AML-193 (cell line): ENCODE measurements at regions not wholly inside any gene's neighbourhood (a gene's known extent, or its start where the extent isn't known, plus 50 kb on each side); places are given as distances from the start of the nearest gene placed in this dataset.

Experiments used
- DNase-seq, 2 experiments: peaks; one replicate each; lab custom pipeline; 2025; lab: John Stamatoyannopoulos, UW

DNA sequence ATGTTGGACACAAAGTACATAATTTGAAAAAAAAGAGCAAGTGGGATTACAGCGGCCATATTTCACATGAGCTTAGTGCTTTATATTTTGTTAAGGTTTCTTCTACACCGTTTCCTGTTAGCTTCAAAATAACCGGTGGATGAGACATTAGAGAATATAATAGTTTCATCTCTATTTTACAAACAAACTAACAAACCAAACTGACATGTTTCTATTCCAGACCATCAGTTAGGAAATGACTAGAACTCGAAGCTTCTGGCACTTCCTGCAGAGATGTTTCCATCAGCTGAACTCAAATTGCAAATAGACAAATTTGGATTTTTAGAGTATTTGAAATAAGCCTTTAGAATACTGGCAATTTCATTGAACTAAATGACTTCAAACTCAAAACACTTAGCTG, 86.5 kb downstream of the MTRR start:
- DNase-seq: no peak

- no peak for DNase-seq
Measured at GRCh38 chr5:7957329-7957728, 88.4 kb downstream of the MTRR start.

DNA sequence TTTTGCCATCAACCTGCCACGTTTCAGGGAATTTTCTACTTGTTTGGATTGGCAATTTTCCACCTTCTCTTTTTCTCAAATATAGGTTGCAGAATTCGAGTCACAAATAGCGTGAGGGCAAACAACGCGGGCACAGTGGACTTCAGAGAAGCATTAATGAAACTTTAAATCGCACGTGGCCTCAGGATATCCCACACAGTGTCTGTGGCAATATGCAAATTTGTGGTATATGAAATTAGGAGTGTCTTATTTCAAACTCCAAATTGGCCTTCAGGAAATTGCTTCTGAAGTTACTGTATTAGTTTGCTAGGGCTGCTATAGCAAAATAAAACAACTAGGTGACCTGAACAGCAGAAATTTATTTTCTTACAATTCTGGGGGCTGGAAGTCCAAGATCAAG, 91.2 kb downstream of the MTRR start:
- DNase-seq: no peak

GRCh38 chr5:7961540-7961939, 92.6 kb downstream of the MTRR start:
- no peak for DNase-seq

DNA sequence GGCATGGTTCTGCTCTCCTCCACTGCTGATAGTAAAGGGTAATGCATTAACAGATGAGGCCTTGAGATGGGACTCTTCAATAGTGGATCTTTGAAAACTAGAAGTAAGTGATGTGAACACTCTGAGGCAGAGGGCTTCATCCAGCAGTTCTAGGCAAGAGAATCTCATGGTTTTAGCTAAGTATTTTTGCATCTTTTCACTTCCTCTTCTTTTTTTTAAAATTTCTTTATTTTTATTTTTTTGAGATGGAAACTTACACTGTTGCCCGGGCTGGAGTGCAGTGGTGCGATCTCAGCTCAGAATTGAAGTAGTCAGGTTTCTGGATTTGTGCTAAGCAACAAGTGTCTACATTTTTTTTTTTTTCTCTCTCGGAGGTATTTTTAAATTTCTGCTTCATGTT, 101.9 kb downstream of the MTRR start:
- DNase-seq: no peak

DNA sequence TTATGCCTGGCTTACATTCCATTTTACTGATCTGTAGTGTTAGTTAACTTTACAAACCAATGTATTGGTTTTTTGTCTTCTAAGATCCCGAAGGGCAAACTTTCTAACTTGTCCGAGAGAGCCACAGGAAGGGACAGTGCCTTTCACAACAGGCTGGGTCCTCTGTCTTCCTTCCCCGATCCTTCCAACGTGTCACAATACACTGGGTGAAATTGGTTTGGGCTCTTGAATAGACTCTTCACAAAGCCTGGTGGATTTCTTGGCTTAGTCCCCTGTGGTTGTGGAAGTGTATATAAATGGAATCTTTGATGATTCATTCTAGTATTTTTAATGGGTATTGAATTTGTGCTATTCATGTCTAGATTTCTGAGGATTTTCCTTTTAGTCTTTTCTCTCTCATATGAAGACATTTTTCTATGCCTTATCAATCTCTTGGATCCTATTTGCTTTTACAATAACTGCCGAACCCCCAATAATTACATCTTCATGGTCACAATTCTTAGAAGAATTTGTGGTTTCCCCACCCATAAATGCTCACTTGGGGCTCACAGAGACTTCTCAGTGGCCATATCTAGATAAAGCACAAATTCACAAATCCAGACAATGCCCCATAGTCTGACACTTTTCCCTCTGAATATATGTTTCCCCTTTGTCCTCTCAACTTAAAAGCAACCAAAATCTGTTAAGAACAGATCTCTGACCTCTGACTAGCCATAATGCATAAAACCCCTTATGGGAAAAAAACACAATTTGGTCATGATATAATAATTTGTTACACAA, 107.7 kb downstream of the MTRR start:
- DNase-seq: no peak

GRCh38 chr5:7978114-7978513, 109.2 kb downstream of the MTRR start:
- no peak for DNase-seq

- no peak for DNase-seq
Measured at GRCh38 chr5:7978991-7979390, 110.0 kb downstream of the MTRR start.

DNA sequence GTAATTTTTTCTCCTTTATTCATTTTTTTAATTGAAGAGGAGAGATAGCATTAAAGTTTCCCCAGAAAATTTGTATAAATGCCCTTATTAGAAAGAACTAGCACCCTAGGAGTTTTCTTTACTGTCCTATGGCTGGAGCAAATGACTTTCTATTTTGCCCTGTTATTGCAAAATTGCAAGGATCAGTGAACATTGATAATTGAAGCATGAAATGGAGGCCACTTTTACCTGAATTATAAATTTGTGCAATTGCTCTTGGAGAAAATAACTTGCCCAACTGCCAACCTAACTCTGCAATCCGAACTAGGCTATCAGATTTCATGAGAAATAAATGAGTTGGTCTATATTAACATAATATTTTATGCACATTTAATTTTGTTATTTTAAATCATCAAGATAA, 111.9 kb downstream of the MTRR start:
- DNase-seq: no peak

GRCh38 chr5:7983433-7983832, 114.5 kb downstream of the MTRR start:
- DNase-seq: no peak

DNA sequence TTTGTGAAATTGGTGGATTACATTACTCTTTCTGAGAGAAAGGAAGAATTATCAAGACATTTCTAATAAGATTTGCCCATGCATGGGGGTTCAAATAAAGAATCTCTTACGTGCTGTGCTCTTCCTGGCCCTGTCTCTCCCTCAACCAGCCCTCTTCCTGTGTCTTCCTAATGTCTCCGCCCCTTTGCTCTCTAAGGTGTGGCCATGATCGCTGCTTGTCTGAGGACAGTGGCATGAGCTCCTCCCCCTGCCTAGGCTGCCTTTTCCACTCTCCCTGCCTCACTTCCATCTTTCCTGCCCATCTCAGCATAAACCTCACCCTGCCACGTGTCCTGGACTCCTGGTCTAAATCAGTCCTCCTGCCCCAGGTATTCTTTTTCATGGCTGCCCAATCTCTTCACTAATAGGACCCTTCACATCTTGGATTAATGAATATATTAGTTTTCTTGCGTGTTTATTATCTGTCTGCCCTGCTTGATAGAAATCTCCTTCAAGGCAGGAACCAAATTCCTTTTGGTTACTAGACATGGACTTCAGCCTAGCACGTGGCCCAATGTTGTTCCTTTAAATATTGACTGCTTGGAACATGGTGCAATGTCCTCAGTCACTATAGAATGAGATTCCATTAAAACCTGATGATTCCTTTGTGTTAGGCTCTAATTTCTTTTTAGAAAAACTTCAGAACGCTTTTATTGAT, 122.3 kb downstream of the MTRR start:
- DNase-seq: no peak

- no peak for DNase-seq
Measured at GRCh38 chr5:7995688-7996294, 126.8 kb downstream of the MTRR start.

GRCh38 chr5:8005416-8005815, 136.5 kb downstream of the MTRR start:
- DNase-seq: no peak

DNA sequence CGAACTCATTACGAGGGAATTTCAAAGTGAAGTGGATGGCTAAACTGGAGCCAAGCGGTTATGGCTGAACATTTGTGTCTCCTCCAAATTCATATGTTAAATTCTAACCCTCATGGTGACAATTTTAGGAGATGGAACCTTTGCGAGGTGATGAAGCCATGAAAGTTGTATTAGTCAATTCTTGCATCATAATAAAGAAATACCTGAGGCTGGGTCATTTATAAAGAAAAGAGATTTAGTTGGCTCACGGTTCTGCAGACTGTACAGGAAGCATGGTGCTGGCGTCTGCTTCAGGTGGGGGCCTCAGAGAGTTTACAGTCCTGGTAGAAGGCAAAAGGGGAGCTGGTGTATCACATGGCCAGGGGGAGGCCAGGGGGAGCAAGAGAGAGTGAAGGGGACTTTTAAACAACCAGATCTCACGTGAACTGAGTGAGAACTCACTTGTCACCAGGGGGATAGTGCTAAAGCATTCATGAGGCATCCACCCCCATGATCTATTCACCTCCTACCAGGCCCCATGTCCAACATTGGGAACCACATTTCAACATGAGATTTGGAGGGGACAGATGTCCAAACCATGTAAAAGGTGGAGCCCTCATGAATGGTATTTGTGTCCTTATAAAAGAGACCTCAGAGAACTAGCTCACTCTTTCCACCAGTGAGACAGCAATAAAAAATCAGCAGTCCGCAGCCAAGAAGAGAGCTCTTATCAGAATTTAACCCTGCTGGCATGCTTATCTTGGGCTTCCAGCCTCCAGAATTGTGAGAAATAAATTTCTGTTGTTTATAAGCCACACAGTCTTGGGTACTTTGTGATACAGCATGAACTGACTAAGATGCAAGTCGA, 143.4 kb downstream of the MTRR start:
- DNase-seq: no peak

- no peak for DNase-seq
Measured at GRCh38 chr5:8013948-8014710, 145.2 kb downstream of the MTRR start.

GRCh38 chr5:8019719-8020218, 150.8 kb downstream of the MTRR start:
- DNase-seq: peak; percentile 60 to 69

GRCh38 chr5:8020861-8021514, 152.0 kb downstream of the MTRR start:
- no peak for DNase-seq

DNA sequence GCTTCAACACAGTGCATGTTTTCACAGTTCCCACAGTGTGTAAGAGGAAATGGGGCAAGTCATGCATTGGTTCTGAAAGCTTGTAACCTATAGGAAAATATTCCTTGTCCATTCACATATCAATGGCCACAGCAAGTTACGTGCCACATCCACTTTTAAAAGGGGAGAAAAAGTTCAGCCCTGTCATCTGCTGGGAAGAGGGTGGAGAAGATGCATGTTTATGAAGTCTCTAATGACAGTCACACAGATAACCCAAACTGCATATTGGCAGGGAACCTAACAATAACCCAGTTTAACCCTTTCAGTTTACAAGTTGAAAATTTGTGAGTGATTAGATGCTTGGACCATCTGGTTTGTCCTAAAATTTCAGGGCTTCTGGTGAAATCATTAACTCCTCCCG, 159.3 kb downstream of the MTRR start:
- DNase-seq: no peak

- DNase-seq: no peak
Measured at GRCh38 chr5:8033261-8033660, 164.3 kb downstream of the MTRR start.

DNA sequence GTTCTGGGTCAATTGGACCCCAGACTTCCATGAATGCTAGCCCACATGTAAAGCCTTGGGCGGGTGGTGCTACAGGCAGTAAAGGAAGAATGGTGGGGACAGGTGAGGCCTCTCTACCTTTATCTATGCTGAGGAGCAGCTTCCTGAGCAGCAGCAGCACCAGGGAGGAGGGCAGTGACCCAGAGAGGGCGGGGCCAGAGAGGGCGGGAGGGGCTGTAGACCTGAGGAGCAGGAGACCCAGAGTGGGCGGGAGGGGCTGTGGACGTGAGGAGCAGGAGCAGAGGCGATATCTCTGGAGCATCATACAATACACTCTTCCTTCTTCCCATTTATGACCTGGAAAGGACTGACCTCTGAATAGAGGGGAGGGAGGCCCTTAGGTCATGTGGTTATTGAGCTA, 165.9 kb downstream of the MTRR start:
- no peak for DNase-seq

GRCh38 chr5:8048920-8049319, 180.0 kb downstream of the MTRR start:
- no peak for DNase-seq
